ENCODE measurements at regions not wholly inside any gene's neighbourhood (a gene's known extent, or its start where the extent isn't known, plus 50 kb on each side); places are given as distances from the start of the nearest gene placed in this dataset.

GRCh38 chr20:62527781-62528180 lies 52.0 kb upstream of the GATA5 start:
- DNase-seq (ENCODE audit: low read depth) = no peak

DNA sequence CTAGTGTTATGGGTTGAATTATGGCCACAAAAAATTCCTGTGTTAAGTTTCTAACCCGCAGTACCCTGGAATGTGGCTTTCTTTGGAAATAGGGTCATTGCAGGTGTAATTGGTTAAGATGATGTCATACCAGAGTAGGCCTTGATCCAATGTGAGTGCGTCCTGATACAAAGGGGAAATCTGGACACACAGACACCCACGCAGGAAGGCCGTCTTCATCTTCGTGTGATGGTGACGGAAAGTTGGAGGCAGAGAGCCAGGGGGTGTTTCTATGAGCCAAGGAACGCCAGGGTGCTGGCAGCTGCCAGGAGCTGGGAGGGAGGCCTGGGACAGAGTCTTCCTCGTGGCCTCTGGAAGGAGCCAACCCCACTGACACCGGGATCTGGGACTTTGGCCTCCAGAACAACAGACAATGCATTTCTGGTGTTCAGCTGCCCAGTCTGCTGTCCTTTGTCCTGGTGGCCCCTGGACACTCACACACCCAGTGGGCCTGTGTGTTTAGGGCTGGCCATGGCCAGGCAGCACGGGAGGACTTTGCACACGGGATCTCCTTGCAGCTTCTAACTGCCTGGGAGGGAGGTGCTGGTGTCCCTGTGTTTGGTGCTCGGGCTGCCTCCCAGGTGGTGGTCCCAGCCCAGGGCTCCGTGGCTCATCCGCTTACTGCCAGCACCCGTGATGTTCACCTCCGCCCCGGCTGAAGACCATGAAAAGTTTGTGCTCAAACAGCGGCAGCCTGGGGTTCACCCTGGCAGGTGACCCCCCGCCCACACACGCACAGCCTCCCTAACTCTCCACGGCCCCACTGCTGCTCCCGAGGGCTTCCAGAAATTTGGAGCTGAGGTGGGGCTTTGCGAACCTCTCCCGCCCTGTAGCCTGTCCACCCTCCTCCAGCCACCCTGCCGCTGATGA lies 53.4 kb upstream of the GATA5 start:
- DNase-seq (ENCODE audit: low read depth) = no peak

DNA sequence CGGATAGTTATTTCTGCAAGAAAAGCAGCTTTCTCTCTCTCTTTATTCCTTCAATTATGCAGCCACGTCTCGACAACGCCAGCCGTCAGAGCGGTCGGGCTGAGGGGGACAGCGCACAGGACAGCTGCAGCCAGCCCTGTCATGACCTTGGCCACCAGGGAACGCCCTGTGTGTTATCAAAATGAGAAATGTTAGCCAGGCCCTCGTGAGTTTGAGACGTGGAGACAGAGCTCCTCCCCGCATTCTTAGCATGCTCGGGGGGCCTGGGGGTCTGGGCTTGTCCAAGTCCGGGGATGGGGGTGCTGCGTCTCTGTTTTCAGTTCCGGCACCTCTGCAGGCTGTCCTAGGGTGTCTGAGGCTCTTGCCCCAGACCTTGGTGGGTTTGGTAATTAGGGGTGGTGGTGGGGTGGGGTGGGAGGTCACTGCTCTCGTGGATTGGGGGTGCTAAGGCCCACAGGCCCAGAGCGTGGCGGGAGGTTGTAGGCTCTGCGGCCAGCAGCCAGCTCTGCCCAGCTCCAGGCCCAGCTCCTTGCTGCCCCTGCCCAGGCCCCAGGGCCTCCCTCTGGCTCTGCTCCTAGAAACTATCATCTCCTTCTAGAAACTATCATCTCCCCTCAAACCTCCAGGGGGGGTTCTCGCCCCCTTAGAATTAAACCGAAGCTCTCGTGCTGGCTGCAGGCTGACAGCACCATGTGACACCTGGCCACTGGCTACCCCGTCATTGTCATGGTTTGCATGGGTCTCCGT lies 54.3 kb upstream of the GATA5 start:
- DNase-seq (ENCODE audit: low read depth) = no peak

- DNase-seq (ENCODE audit: low read depth) = no peak
Measured at GRCh38 chr20:62530643-62531032, 54.8 kb upstream of the GATA5 start.

GRCh38 chr20:62531046-62531838 lies 55.4 kb upstream of the GATA5 start:
- DNase-seq (ENCODE audit: low read depth) = no peak

DNA sequence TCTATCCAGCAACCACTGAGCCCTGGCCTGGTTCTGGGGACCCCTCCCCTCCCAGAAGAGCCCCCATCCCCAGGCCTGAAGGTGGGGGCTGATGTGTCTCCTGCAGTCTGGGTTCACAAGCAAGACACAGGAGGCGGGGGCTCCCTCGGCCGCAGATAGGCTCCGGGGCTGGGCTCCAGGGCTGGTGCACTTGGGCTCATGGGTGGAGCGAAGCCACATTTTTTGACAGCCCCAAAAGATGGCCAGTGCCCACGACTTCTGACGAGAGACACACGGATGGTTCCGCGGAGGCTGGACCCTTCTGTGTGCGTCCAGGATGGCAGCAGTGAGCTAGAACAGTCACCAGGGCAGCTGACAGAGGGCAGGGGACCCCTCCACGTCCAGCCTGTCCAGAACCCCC lies 57.1 kb upstream of the GATA5 start:
- no peak for DNase-seq (ENCODE audit: low read depth)

GRCh38 chr20:62533591-62534495 lies 58.0 kb upstream of the GATA5 start:
- DNase-seq (ENCODE audit: low read depth) = no peak

DNA sequence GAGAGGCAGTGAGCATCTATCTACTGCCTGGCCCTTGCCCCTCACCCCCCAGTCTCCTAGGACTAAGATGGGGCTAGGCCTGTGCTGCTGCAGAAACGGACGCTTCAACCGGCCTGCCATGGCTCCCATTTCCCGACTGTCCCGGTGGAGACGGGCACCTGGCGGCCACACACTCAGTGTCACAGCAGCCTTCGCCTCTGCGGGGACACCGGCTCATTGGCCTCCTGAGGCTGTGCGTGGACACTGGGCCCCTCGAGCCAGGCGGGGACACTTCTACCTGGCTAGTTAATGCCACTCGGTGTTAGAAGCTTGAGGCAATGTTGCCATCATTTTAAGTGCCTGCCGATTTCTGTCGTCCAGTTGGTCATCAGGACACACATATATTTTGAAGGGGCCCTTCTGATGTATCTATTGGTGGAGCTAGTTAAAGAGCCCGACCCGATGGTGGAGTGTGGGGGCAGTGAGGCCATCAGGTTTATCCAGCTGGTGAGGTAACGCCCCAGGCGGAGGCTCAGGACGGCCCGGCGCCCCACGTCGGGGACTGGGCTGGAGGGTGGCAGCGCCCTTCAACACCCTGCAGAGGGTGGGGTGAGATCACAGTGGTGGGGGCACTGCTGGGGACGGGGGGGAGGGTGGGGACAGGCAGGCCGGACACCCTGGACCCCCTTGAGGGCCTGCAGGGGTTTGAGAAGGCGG lies 58.9 kb upstream of the GATA5 start:
- DNase-seq (ENCODE audit: low read depth) = no peak

DNA sequence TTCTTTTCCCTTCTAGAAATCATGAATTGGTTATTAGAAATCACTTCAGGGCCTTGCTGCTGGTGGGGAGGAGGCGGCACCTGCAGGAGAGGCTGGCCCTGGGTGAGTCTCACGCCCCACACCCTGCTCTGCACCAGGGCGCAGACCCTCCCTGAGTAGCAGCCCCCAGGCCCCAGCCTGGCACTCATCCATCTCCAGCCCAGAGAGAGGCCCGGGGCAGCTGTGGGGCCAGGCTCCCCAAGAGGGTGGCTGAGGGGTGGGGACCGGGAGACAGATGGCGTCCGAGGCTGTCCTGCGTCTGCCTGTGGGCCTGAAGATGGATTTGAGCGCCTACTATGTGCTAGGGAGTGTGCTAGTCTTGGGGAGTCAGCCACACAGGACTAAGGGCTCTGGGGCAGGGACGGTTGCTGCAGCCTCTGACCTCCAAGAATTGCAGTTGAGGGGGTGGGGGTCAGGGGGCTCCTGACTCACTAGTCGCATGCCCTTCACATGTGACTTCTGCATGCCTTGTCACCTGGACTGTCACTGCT lies 59.6 kb upstream of the GATA5 start:
- no peak for DNase-seq (ENCODE audit: low read depth)

DNA sequence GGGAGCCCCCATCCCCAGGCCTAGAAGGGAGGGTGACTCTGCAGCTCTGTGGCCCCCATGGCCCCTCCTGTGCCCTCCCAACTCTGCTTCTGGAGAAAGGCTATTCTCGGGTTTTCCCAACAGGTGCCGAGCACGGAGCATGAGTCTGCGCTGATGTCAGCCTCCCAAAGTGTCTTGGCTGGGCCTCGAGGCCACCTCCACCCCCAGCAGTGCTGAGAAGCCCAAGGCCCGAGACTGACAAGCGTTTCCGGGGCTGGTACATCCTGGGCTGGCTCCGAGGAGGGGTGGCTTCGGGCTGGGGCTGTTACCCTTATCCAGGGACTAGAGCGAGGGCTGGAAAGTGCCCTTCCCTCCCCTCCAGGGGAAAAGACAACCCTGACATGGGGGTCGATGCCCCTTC lies 60.2 kb upstream of the GATA5 start:
- DNase-seq (ENCODE audit: low read depth) = no peak

GRCh38 chr20:62536871-62537401 lies 61.1 kb upstream of the GATA5 start:
- DNase-seq (ENCODE audit: low read depth) = peak; percentile 19

DNA sequence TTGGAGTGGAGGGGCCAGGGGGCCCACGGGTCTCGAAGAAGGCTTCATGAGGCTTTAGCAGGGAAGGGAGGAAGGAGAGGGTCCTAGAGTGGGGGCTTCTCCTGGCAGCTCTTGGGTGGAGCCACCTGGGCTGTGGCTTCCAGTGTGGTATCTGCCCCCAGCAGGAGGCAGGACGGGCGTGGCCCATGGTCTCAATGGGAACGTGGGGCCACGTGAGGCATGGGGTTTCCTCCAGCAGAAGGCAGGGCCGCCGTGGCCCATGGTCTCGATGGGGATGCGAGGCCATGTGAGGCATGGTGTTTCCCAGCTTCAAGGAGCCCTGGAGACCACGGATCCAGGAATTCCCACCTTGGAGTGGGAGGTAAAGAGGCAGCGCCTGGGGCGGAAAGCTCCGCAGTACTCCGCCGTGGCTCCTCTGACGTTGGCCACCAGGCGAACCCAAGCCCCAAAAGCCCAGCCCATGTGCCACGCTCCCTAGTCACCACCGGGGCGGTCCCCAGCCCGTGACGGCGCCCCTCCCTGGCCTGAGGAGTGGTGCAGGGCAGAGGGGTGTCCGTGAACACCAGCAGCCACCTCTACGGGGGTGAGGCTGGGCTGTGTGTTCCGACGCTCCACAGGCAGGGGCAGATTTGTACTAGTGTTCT lies 62.0 kb upstream of the GATA5 start:
- no peak for DNase-seq (ENCODE audit: low read depth)

DNA sequence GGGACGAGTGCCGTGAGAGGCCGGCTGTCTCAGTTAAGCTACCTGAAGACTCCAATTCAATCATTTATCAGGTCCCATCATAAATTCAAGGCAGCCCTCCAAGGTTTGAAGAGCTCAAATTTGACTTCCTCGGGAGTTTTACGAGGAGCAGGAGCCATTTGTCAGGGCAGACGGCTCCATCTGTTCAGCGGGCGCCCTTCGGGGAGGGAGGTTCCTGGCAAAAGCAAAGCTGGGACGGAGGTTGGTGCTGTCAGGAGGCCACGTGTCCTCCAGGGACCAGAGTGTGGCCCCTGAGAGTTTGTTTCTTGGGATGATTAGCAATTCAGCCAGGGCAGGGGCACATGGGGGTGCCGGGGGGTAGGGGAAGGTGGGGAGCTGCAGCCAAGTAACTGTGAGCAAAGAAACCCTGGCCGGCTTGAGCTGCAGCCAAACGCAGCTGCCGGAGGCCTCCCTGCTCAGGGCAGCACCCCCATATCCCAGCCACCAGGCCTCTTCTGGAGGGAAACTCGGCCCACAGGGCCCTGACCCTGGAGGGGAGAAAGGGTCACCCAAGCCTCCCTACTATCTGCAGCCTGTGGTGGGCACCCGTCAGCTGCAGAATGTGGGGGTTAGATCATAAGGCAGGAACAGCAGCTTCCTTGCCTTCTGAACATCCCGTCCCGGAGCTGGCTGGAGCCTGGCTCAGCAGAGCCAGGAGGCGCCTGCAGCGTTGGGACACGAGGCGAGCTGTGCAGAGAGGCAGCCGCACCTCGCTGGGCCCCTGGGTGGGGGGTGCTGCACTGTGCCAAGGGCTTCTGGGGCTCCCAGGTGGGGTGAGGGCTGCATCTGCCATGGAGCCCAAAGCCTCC lies 63.6 kb upstream of the GATA5 start:
- DNase-seq (ENCODE audit: low read depth) = peak; percentile 22

- no peak for DNase-seq (ENCODE audit: low read depth)
Measured at GRCh38 chr20:62540504-62540903, 64.7 kb upstream of the GATA5 start.

DNA sequence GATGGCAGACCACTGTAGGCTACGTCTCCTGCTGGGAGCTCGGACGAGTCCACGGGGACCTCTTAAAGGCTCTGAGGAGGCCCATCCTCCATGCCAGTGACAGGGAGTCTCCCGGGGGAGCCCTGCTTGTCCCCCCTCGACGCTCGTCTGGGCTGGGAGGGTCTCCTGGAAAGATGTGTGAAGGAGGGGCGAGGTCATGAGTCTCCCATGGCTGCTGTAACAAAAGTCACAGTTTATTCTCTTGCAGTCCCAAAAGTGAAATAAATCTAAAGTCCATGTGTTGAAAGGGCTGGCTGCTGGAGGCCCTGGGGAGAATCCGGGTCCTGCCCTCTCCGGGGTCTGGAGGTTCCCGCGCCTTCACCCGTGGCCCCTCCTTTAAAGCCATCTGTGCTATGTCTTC lies 67.1 kb upstream of the GATA5 start:
- DNase-seq (ENCODE audit: low read depth) = no peak

DNA sequence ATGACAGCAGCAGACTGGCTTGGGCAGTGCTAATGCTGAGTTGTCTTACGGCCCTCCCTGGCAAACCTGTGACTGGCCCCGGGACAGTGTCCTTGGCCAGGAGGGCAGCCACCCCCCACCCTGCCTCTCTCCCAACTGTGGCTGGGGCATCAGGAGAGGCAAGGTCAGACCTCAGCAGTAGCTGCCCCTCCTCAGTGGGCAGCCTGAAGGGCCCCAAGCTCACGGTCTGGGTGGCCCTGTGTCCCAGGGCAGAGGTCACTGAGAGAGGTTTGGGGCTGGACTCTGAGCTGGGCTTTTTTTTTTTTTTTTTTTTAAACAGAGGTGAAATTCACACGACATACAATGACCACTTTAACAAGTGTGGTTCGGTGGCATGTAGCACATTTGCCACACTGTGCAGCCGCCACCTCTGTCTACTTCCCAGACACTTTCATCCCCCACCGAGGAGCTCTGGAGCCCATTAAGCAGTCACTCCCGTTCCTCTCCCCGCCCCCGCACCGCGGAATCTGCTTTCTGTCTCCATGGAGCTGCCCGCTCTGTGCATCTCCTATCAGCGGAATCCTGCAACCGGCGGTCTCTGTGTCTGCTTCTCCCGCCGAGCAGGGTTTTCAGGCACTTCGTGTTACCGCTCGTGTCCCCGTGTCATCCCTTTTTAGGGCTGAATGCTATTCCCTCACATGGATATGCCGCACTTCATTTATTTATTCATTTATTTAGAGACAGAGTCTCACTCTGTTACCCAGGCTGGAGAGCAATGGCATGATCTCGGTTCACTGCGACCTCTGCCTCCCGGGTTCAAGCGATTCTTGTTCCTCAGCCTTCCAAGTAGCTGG lies 67.9 kb upstream of the GATA5 start:
- peak; percentile 35 for DNase-seq (ENCODE audit: low read depth)

DNA sequence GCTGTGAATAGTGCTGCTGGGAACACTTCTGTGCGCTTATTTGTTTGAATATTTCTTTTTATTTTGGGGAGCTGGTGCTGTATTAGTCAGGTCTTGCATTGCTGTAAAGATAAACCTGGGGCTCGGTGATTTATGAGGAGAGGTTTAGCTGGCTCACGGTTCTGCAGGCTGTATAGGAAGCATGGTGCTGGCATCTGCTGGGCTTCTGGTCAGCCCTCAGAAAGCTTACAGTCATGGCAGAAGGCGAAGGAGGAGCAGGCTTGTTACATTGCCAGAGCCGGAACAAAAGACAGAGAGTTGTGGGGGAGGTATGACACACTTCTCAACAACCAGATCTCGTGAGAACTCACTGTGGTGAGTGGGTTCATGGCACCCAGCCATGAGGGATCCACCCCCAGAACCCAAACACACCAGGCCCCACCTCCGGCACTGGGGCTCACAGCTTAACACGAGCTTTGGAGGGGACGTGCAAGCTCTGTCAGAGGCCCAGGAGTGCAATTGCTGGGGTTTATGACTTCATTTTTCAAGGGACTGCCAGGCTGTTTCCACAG lies 68.8 kb upstream of the GATA5 start:
- DNase-seq (ENCODE audit: low read depth) = no peak

DNA sequence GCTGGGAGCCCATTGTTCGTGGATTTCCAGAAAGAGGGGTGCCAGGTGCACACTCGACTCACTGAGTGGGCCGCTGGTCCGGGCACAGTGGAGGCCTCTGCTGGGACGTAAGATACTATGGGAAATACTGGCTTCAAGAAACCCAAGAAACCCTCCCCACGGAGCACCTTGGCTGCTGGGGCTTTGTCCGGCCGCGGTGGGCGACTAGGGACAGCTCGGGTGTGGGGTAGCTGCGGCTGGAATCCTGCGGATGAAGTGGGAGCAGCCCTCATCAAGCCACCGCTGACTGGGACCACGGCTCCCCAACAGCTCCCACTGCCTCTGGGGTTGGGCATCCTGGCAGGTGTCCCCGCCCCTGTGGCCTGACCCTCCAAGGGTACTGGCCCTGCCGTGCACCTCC lies 69.5 kb upstream of the GATA5 start:
- no peak for DNase-seq (ENCODE audit: low read depth)

All from amniotic epithelial cell (primary cell).